Astrocyte of the hippocampus (primary cell): ENCODE measurements at regions not wholly inside any gene's neighbourhood (a gene's known extent, or its start where the extent isn't known, plus 50 kb on each side); places are given as distances from the start of the nearest gene placed in this dataset.
"Not testable (repeated sequence)": the region's sequence is repeated elsewhere in the genome, so short reads cannot be mapped to it uniquely, and the experiment has no call there.

Source experiments
- DNase-seq: peaks from one replicate; pipeline ENCODE4 v3.0.0; 2011; ENCODE audit warnings: low read depth, low spot score

- no peak for DNase-seq
Observed at GRCh38 chr11:25613865-25614264, 718.1 kb upstream of the ANO3 start.

GRCh38 chr11:25615069-25615468 is 716.9 kb upstream of the ANO3 start:
- no peak for DNase-seq

- DNase-seq: no peak
Observed at GRCh38 chr11:25615841-25616240, 716.1 kb upstream of the ANO3 start.

- DNase-seq: no peak
Observed at GRCh38 chr11:25625094-25625493, 706.8 kb upstream of the ANO3 start.

- DNase-seq: no peak
Observed at GRCh38 chr11:25628030-25628429, 703.9 kb upstream of the ANO3 start.

GRCh38 chr11:25633230-25633629 is 698.7 kb upstream of the ANO3 start:
- no peak for DNase-seq

- not testable (repeated sequence) for DNase-seq
Observed at GRCh38 chr11:25649220-25649619, 682.7 kb upstream of the ANO3 start.

- no peak for DNase-seq
Observed at GRCh38 chr11:25650319-25650718, 681.6 kb upstream of the ANO3 start.

- DNase-seq: no peak
Observed at GRCh38 chr11:25655636-25656035, 676.3 kb upstream of the ANO3 start.

GRCh38 chr11:25658916-25659315 is 673.0 kb upstream of the ANO3 start:
- DNase-seq: no peak

GRCh38 chr11:25659706-25660105 is 672.2 kb upstream of the ANO3 start:
- DNase-seq: no peak

GRCh38 chr11:25667871-25668270 is 664.1 kb upstream of the ANO3 start:
- DNase-seq: no peak

- DNase-seq: no peak
Observed at GRCh38 chr11:25691959-25692358, 640.0 kb upstream of the ANO3 start.

- DNase-seq: no peak
Observed at GRCh38 chr11:25702417-25702816, 629.5 kb upstream of the ANO3 start.

- DNase-seq: no peak
Observed at GRCh38 chr11:25710975-25711374, 621.0 kb upstream of the ANO3 start.

GRCh38 chr11:25727944-25728343 is 604.0 kb upstream of the ANO3 start:
- no peak for DNase-seq

GRCh38 chr11:25730230-25730629 is 601.7 kb upstream of the ANO3 start:
- DNase-seq: no peak

- DNase-seq: no peak
Observed at GRCh38 chr11:25733777-25734176, 598.2 kb upstream of the ANO3 start.

GRCh38 chr11:25734591-25735211 is 597.2 kb upstream of the ANO3 start:
- peak; percentile 5 for DNase-seq

GRCh38 chr11:25737071-25737675 is 594.8 kb upstream of the ANO3 start:
- no peak for DNase-seq

GRCh38 chr11:25741886-25742285 is 590.0 kb upstream of the ANO3 start:
- no peak for DNase-seq

GRCh38 chr11:25742800-25743199 is 589.1 kb upstream of the ANO3 start:
- no peak for DNase-seq

- DNase-seq: no peak
Observed at GRCh38 chr11:25755381-25755780, 576.5 kb upstream of the ANO3 start.
